ENCODE measurements at regions not wholly inside any gene's neighbourhood (a gene's known extent, or its start where the extent isn't known, plus 50 kb on each side); places are given as distances from the start of the nearest gene placed in this dataset.

DNA sequence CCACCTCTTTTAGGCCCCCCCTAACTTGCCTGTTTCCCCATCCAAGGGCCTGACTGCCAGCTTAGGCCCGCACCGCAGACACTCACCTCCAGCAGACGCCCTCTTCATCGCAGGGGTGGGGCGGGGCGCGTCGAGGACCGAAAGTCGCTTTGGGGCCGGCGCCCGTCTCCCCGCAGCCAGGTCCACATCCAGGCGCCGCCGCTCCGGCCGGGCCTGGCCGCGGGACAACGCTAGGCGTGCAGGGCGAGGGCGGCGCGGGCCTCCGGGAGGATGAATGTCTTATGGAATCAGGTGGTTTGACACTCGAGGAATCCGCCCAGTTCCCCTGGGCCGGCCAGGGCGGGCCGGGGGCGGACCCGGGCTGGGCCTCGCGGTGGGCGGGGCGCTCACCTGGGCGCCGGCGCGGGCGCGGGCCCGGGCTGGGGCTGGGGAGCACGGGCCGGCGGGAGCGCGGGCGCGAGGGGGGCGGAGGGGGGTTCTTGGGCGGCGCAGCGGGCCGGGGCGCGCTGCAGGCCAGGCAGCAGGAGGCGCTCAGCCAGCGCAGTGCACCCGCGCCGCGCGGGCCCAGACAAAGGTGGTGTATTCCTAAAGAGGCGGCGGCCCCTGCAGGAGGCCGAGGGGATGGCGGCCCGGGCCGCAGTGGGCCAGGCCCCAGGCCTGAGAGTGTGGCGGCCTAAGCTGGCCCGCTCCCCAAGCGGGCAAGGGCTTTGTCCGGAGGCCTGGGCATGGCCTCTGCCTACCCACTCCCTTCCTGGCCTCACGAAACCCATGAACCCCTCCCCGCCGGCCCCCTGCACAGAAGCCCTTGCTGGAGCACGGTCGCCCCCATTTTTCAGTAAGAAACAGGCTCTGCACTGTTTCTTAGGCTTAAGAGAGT is 177.6 kb downstream of the IGLL1 start:
- intact Hi-C loops (cut with micrococcal nuclease; ENCODE audit: unreplicated experiment) (loop anchor here (10.0 kb wide), 1 partner anchor 132 kb away; no protein-coding TSS in a partner anchor), in situ Hi-C loops (cut with HindIII; ENCODE audit: low pct_unique_long_range_greater_than_20kb, low sequenced_read_pairs) (no loop called here)
- no peaks in the 10 kb centered on the region for H3K27me3 ChIP-seq (ENCODE audit: control insufficient read depth, insufficient read depth, low read length)
- TF ChIP-seq TCF7L2 (IDR thresholded peaks at IDR 0.05; ENCODE audit: low read depth, low read length) = no peak
- TF ChIP-seq, protein P1, sequence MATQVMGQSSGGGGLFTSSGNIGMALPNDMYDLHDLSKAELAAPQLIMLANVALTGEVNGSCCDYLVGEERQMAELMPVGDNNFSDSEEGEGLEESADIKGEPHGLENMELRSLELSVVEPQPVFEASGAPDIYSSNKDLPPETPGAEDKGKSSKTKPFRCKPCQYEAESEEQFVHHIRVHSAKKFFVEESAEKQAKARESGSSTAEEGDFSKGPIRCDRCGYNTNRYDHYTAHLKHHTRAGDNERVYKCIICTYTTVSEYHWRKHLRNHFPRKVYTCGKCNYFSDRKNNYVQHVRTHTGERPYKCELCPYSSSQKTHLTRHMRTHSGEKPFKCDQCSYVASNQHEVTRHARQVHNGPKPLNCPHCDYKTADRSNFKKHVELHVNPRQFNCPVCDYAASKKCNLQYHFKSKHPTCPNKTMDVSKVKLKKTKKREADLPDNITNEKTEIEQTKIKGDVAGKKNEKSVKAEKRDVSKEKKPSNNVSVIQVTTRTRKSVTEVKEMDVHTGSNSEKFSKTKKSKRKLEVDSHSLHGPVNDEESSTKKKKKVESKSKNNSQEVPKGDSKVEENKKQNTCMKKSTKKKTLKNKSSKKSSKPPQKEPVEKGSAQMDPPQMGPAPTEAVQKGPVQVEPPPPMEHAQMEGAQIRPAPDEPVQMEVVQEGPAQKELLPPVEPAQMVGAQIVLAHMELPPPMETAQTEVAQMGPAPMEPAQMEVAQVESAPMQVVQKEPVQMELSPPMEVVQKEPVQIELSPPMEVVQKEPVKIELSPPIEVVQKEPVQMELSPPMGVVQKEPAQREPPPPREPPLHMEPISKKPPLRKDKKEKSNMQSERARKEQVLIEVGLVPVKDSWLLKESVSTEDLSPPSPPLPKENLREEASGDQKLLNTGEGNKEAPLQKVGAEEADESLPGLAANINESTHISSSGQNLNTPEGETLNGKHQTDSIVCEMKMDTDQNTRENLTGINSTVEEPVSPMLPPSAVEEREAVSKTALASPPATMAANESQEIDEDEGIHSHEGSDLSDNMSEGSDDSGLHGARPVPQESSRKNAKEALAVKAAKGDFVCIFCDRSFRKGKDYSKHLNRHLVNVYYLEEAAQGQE (IDR thresholded peaks at IDR 0.05; ENCODE audit: insufficient read depth in 1 of 2, low read depth in 2 of 2, low read length in 1 of 2) = no peak
- TF ChIP-seq, protein P2, sequence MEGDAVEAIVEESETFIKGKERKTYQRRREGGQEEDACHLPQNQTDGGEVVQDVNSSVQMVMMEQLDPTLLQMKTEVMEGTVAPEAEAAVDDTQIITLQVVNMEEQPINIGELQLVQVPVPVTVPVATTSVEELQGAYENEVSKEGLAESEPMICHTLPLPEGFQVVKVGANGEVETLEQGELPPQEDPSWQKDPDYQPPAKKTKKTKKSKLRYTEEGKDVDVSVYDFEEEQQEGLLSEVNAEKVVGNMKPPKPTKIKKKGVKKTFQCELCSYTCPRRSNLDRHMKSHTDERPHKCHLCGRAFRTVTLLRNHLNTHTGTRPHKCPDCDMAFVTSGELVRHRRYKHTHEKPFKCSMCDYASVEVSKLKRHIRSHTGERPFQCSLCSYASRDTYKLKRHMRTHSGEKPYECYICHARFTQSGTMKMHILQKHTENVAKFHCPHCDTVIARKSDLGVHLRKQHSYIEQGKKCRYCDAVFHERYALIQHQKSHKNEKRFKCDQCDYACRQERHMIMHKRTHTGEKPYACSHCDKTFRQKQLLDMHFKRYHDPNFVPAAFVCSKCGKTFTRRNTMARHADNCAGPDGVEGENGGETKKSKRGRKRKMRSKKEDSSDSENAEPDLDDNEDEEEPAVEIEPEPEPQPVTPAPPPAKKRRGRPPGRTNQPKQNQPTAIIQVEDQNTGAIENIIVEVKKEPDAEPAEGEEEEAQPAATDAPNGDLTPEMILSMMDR (IDR thresholded peaks at IDR 0.05) = peak; percentile 84
- TF ChIP-seq SIN3A (IDR thresholded peaks at IDR 0.05; ENCODE audit: borderline replicate concordance, insufficient read depth, low read depth, low read length) = no peak
- DNase-seq (ENCODE audit: low read depth, low spot score) = no peak
- POLR2A ChIA-PET = no interaction called here
- CTCF ChIA-PET = interaction anchor here (0.6 kb wide), 1 partner anchor 13 kb away, joined by 4 read pairs; no protein-coding TSS in a partner anchor
- BruUV-seq (replicated peaks) = no TSS peak
- no peaks in the 10 kb centered on the region; the same call in 1 of the 2 replicates for H3K4me1 ChIP-seq (ENCODE audit: control insufficient read depth, insufficient read depth, low read length)
- H3K27ac ChIP-seq (ENCODE audit: low read length) = peak overlapping the region; percentile 54; the same call in 1 of the 2 replicates
- H3K4me3 ChIP-seq (ENCODE audit: low read depth in 2 of 2, low read length in 2 of 2) = peak overlapping the region; percentile 39 to 43
- peak; percentile 92 for ATAC-seq
- H3K36me3 ChIP-seq (ENCODE audit: control insufficient read depth, insufficient read depth, low read length) = no peaks in the 10 kb centered on the region
- no peaks in the 10 kb centered on the region for H3K9me3 ChIP-seq (ENCODE audit: control insufficient read depth, insufficient read depth, low read depth, low read length)

DNA sequence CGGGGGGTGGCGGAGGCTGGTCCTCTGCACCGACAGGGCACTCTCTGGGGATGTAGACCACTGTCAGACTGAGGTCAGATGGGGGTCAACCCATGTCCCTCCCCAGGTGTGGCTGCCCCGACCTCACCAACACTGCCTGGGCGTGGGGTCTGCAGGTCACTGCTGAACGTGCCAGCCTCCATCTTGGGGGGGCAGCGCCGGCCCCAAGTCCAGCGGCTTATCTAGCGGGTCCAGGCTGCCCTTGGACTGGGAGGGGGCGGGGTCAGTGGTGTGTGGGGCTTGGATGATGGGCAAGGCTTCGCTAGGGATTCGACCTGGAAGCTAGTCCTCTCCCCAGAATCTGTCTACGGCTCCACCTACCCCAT is 178.2 kb downstream of the IGLL1 start:
- in situ Hi-C loops (cut with HindIII; ENCODE audit: low pct_unique_long_range_greater_than_20kb, low sequenced_read_pairs) (no loop called here), intact Hi-C loops (cut with micrococcal nuclease; ENCODE audit: unreplicated experiment) (loop anchor here (10.0 kb wide), 1 partner anchor 133 kb away; no protein-coding TSS in a partner anchor)
- ChIA-PET CTCF (no interaction called here), POLR2A (no interaction called here)
- Histone ChIP-seq H3K27ac (ENCODE audit: low read length) (no peak overlapping the region), H3K9me3 (ENCODE audit: control insufficient read depth, insufficient read depth, low read depth, low read length) (no peaks in the 10 kb centered on the region), H3K27me3 (ENCODE audit: control insufficient read depth, insufficient read depth, low read length) (no peaks in the 10 kb centered on the region), H3K4me1 (ENCODE audit: control insufficient read depth, insufficient read depth, low read length) (no peaks in the 10 kb centered on the region; the same call in 1 of the 2 replicates), H3K4me3 (ENCODE audit: low read depth in 2 of 2, low read length in 2 of 2) (peak overlapping the region; percentile 39 to 43), H3K36me3 (ENCODE audit: control insufficient read depth, insufficient read depth, low read length) (no peaks in the 10 kb centered on the region)
- BruUV-seq (replicated peaks) = no TSS peak
- TF ChIP-seq POLR2AphosphoS5 (IDR thresholded peaks at IDR 0.05; ENCODE audit: low read depth, low read length) (no peak), TCF7L2 (IDR thresholded peaks at IDR 0.05; ENCODE audit: low read depth, low read length) (no peak), SIN3A (IDR thresholded peaks at IDR 0.05; ENCODE audit: borderline replicate concordance, insufficient read depth, low read depth, low read length) (no peak)
- TF ChIP-seq, protein P1 (IDR thresholded peaks at IDR 0.05; ENCODE audit: insufficient read depth in 1 of 2, low read depth in 2 of 2, low read length in 1 of 2) = no peak
- TF ChIP-seq, protein P2 (IDR thresholded peaks at IDR 0.05) = no peak
- peak; percentile 39 for ATAC-seq
- DNase-seq (ENCODE audit: low read depth, low spot score) = no peak
